Bronchial epithelial cell (primary cell): ENCODE measurements at regions not wholly inside any gene's neighbourhood (a gene's known extent, or its start where the extent isn't known, plus 50 kb on each side); places are given as distances from the start of the nearest gene placed in this dataset.

Source experiments
- DNase-seq: peaks from one replicate; pipeline ENCODE4 v3.0.0-alpha.2; 2010; ENCODE audit warnings: low read depth
- FAIRE-seq: peaks from 2 replicates; lab custom pipeline; 2011; peaks lifted over from hg19 to GRCh38; lab: Jason Lieb, UNC
- H3K27me3 ChIP-seq: 2 replicates; pipeline ENCODE4 v1.5.1; 2011; ENCODE audit warnings: low read length; ENCODE audit not compliant: control insufficient read depth, insufficient read depth
- H3K36me3 ChIP-seq: 2 replicates; pipeline ENCODE4 v1.5.1; 2011; ENCODE audit warnings: low read length; ENCODE audit not compliant: control insufficient read depth, insufficient read depth
- H3K4me3 ChIP-seq: 2 replicates; pipeline ENCODE4 v1.5.1; 2011; ENCODE audit warnings: mild to moderate bottlenecking, low read depth, low read length, control low read depth
- TF ChIP-seq, protein P1 (sequence below): IDR thresholded peaks from 2 replicates; pipeline ENCODE4 v1.5.1; 2011; ENCODE audit warnings: mild to moderate bottlenecking, moderate library complexity, low read length, control low read depth, inconsistent platforms; ENCODE audit not compliant: insufficient read depth, severe bottlenecking

DNA sequence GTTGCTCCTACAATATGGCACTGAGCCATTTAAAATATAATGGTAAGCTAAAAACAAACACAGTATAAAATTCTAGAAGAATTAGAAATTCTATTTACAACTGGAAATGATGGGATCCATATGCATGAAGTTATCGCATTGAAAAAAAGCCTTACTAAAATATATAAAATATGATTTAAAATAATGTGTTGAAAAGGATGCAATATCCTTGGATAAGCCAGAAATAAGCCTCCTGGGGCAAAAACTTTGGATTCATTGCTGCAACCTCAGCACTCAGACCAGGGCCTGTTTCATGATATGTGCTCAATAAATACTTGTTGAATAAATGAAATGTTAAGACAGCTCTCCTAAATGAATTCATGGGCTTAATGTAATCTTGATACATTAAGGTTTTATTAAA is 170.2 kb downstream of the SEM1 start:
- TF ChIP-seq, protein P1, sequence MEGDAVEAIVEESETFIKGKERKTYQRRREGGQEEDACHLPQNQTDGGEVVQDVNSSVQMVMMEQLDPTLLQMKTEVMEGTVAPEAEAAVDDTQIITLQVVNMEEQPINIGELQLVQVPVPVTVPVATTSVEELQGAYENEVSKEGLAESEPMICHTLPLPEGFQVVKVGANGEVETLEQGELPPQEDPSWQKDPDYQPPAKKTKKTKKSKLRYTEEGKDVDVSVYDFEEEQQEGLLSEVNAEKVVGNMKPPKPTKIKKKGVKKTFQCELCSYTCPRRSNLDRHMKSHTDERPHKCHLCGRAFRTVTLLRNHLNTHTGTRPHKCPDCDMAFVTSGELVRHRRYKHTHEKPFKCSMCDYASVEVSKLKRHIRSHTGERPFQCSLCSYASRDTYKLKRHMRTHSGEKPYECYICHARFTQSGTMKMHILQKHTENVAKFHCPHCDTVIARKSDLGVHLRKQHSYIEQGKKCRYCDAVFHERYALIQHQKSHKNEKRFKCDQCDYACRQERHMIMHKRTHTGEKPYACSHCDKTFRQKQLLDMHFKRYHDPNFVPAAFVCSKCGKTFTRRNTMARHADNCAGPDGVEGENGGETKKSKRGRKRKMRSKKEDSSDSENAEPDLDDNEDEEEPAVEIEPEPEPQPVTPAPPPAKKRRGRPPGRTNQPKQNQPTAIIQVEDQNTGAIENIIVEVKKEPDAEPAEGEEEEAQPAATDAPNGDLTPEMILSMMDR, result no peak
- DNase-seq (no peak), FAIRE-seq (no peak)
- Histone ChIP-seq H3K36me3 (no peaks in the 10 kb centered on the region), H3K27me3 (no peaks in the 10 kb centered on the region), H3K4me3 (no peak overlapping the region)

DNA sequence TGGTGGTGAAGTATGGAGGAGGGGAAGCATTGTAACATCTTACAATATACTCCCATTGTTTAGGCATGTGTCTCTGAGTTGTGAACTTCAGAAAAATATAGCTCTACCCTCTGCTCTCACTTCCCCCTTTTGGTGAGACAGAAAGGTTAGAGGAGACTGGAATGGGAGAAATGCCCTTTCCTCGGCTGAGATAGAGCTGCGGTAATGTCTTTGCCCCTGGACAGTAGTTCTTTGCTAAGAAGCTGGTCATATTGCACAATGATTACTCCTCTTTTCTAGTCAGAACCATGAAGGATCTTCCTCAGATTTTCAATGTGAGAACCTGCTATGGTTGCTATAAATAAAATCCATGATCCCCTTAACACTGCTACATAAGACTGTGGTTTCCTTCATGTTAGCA is 171.0 kb downstream of the SEM1 start:
- no peaks in the 10 kb centered on the region for H3K27me3 ChIP-seq
- TF ChIP-seq, protein P1, result no peak
- H3K4me3 ChIP-seq, result no peak overlapping the region
- H3K36me3 ChIP-seq, result no peaks in the 10 kb centered on the region
- no peak for DNase-seq
- FAIRE-seq, result no peak

DNA sequence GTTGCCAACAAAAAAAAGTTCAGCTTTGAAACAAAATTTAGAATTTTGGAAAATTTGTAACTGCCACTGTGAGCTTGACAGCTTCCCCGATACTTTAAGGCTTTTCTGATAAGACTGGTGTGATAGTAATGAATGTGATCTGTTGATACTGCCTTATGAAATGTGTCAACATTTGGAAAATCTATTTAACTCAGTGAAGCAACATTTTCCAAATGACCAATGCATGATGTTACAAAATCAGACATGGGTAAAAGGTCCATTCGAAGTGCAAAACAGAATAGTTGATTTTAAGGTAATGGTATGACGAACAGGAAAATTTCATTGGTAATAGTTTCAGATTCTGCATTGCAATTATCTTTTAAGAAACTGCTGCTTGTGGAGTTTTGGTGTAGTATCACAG is 175.4 kb downstream of the SEM1 start:
- DNase-seq, result no peak
- TF ChIP-seq, protein P1, result no peak
- H3K4me3 ChIP-seq, result no peak overlapping the region
- FAIRE-seq, result no peak
- peaks cover 3% of the 10 kb centered on the region for H3K27me3 ChIP-seq
- H3K36me3 ChIP-seq, result no peaks in the 10 kb centered on the region

DNA sequence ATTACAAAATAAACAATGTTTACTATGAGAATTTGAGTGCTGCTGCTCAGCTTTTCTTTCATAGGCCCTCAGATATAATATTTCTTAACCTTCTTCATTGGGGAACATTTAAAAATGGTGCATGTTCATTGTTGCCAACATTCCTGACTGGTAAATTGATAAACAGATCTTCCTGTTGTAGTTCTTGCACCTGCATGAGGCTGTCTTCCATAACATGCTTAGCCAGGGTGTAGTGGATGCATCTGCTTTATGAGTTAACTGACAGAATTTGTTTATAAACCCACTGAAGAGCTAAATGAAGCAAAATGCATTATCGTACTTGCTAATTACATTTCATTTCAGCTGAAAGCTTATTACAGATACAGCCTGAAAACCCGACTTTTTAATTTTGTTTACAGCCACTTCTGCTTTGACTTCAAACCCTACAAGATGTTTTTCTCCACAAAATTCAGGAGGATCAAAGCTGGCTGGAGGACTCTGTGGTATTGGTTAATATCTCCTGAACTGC is 177.2 kb downstream of the SEM1 start:
- TF ChIP-seq, protein P1, result no peak
- DNase-seq, result no peak
- H3K36me3 ChIP-seq, result no peaks in the 10 kb centered on the region
- no peak overlapping the region for H3K4me3 ChIP-seq
- peaks cover 3% of the 10 kb centered on the region for H3K27me3 ChIP-seq
- FAIRE-seq, result no peak

DNA sequence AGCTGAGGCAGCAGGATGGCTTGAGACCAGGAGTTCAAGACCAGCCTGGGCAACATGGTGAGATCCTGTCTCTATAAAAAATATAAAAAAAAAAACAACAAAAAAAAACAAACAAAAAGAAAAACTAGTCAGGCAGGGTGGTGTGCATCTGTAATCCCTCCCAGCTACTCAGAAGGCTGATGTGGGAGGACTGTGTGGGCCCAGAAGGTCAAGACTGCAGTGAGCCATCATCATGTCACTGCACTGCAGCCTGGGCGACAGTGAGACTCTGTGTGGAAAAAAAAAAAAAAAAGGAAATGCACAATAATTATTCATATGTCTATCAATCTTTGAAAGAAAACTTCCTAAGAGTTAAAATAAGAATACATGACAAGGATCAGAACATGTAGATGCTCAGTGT is 178.3 kb downstream of the SEM1 start:
- TF ChIP-seq, protein P1, result no peak
- Histone ChIP-seq H3K36me3 (no peaks in the 10 kb centered on the region), H3K27me3 (peaks cover 3% of the 10 kb centered on the region), H3K4me3 (no peak overlapping the region)
- DNase-seq, result no peak
- no peak for FAIRE-seq

DNA sequence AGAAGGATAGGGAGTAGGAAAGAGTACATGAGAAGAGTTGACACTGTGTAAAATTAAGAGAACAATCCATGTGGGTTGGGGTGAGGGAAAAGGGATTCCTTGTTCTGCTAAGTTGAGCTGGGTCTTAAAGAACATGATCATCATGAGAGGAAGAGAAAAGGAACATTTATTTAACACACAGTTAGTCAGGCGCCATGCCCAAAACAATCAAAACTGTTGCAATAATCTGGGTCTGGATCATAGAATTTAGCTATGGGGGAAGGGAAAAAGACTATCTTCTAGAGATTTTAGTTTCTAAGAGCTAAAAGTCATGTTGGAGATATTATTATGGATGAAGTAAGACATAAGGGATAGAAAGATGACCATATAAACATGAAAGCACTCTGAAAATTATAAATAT is 178.9 kb downstream of the SEM1 start:
- H3K4me3 ChIP-seq, result no peak overlapping the region
- DNase-seq, result no peak
- TF ChIP-seq, protein P1, result no peak
- H3K36me3 ChIP-seq, result no peaks in the 10 kb centered on the region
- FAIRE-seq, result no peak
- H3K27me3 ChIP-seq, result peaks cover 3% of the 10 kb centered on the region
